ENCODE measurements at regions not wholly inside any gene's neighbourhood (a gene's known extent, or its start where the extent isn't known, plus 50 kb on each side); places are given as distances from the start of the nearest gene placed in this dataset.
"Not testable (repeated sequence)": the region's sequence is repeated elsewhere in the genome, so short reads cannot be mapped to it uniquely, and the experiment has no call there.

- H3K9ac ChIP-seq (ENCODE audit: low read depth in 1 of 2, low read length in 2 of 2): no peak overlapping the region
- DNase-seq (ENCODE audit: low spot score): no peak
- no peaks in the 10 kb centered on the region for H3K9me3 ChIP-seq (ENCODE audit: control insufficient read depth in 4 of 4, low read length in 3 of 4)
- WGBS: 59% methylated on average over 6 of the region's 6 CpGs
- no peaks in the 10 kb centered on the region for H3K27me3 ChIP-seq (ENCODE audit: control insufficient read depth in 4 of 4, insufficient read depth in 4 of 4, low read length in 3 of 4)
- H3K27ac ChIP-seq (ENCODE audit: low read depth in 1 of 2, low read length in 2 of 2): no peak overlapping the region
- TF ChIP-seq FOXA2 (IDR thresholded peaks at IDR 0.05): no peak
- no peak for TF ChIP-seq HNF4A (conservative IDR thresholded peaks at IDR 0.05)
- TF ChIP-seq SP1 (IDR thresholded peaks at IDR 0.05): no peak
- no peak for TF ChIP-seq GABPA (IDR thresholded peaks at IDR 0.05 in 1 of 2, conservative IDR thresholded peaks at IDR 0.05 in 1 of 2)
- no peak for TF ChIP-seq MAX (IDR thresholded peaks at IDR 0.05)
- TF ChIP-seq REST (IDR thresholded peaks at IDR 0.05): no peak
- no peaks in the 10 kb centered on the region for H3K4me1 ChIP-seq (ENCODE audit: control insufficient read depth in 4 of 4, insufficient read depth in 4 of 4, low read length in 3 of 4)
- no peak overlapping the region for H3K4me3 ChIP-seq (ENCODE audit: low read depth in 1 of 3, low read length in 3 of 3)
- no peaks in the 10 kb centered on the region for H3K36me3 ChIP-seq (ENCODE audit: control insufficient read depth in 4 of 4, insufficient read depth in 3 of 4, low read depth in 1 of 4, low read length in 3 of 4)
Observed at GRCh38 chr3:27638594-27638993, 83.5 kb downstream of the EOMES start.

- 69% methylated on average over 9 of the region's 9 CpGs for WGBS
- DNase-seq (ENCODE audit: low spot score): no peak
Observed at GRCh38 chr3:27637346-27637995, 84.7 kb downstream of the EOMES start.

GRCh38 chr3:27635006-27635405 lies 87.1 kb downstream of the EOMES start:
- WGBS: 68% methylated on average over 5 of the region's 5 CpGs
- not testable (repeated sequence) for H3K27me3 ChIP-seq (ENCODE audit: control insufficient read depth in 4 of 4, insufficient read depth in 4 of 4, low read length in 3 of 4); H3K9ac ChIP-seq (ENCODE audit: low read depth in 1 of 2, low read length in 2 of 2); DNase-seq (ENCODE audit: low spot score); H3K4me1 ChIP-seq (ENCODE audit: control insufficient read depth in 4 of 4, insufficient read depth in 4 of 4, low read length in 3 of 4); H3K9me3 ChIP-seq (ENCODE audit: control insufficient read depth in 4 of 4, low read length in 3 of 4); H3K36me3 ChIP-seq (ENCODE audit: control insufficient read depth in 4 of 4, insufficient read depth in 3 of 4, low read depth in 1 of 4, low read length in 3 of 4); H3K27ac ChIP-seq (ENCODE audit: low read depth in 1 of 2, low read length in 2 of 2); H3K4me3 ChIP-seq (ENCODE audit: low read depth in 1 of 3, low read length in 3 of 3)

More at GRCh38 chr3:27637346-27637995, 84.7 kb downstream of the EOMES start:
- Histone ChIP-seq H3K36me3 (ENCODE audit: control insufficient read depth in 4 of 4, insufficient read depth in 3 of 4, low read depth in 1 of 4, low read length in 3 of 4) (no peaks in the 10 kb centered on the region), H3K4me1 (ENCODE audit: control insufficient read depth in 4 of 4, insufficient read depth in 4 of 4, low read length in 3 of 4) (peaks cover 0 to 4% (median 1%) of the 10 kb centered on the region in 4 donors), H3K9ac (ENCODE audit: low read depth in 1 of 2, low read length in 2 of 2) (no peak overlapping the region), H3K27me3 (ENCODE audit: control insufficient read depth in 4 of 4, insufficient read depth in 4 of 4, low read length in 3 of 4) (no peaks in the 10 kb centered on the region), H3K27ac (ENCODE audit: low read depth in 1 of 2, low read length in 2 of 2) (no peak overlapping the region), H3K9me3 (ENCODE audit: control insufficient read depth in 4 of 4, low read length in 3 of 4) (no peaks in the 10 kb centered on the region), H3K4me3 (ENCODE audit: low read depth in 1 of 3, low read length in 3 of 3) (no peak overlapping the region)
- no peak for TF ChIP-seq TAF1 (conservative IDR thresholded peaks at IDR 0.05)
- peak in 1 of 2 donors; percentile 6 for TF ChIP-seq HNF4A (conservative IDR thresholded peaks at IDR 0.05)

- H3K4me1 ChIP-seq (ENCODE audit: control insufficient read depth in 4 of 4, insufficient read depth in 4 of 4, low read length in 3 of 4): peaks cover 0 to 5% (median 1%) of the 10 kb centered on the region in 4 donors
- 14% methylated on average over 6 of the region's 6 CpGs for WGBS
- H3K36me3 ChIP-seq (ENCODE audit: control insufficient read depth in 4 of 4, insufficient read depth in 3 of 4, low read depth in 1 of 4, low read length in 3 of 4): no peaks in the 10 kb centered on the region
- peak overlapping the region in 1 of 2 donors; percentile 50 for H3K27ac ChIP-seq (ENCODE audit: low read depth in 1 of 2, low read length in 2 of 2)
- no peak for DNase-seq (ENCODE audit: low spot score)
- no peaks in the 10 kb centered on the region for H3K9me3 ChIP-seq (ENCODE audit: control insufficient read depth in 4 of 4, low read length in 3 of 4)
- H3K27me3 ChIP-seq (ENCODE audit: control insufficient read depth in 4 of 4, insufficient read depth in 4 of 4, low read length in 3 of 4): no peaks in the 10 kb centered on the region
- peak overlapping the region; percentile 21 to 61 (median 58) for H3K4me3 ChIP-seq (ENCODE audit: low read depth in 1 of 3, low read length in 3 of 3)
- no peak for TF ChIP-seq EGR1 (IDR thresholded peaks at IDR 0.05; ENCODE audit: low read depth in 2 of 2)
- TF ChIP-seq MAX (IDR thresholded peaks at IDR 0.05): no peak
- no peak for TF ChIP-seq ATF3 (IDR thresholded peaks at IDR 0.05)
- TF ChIP-seq ZBTB33 (IDR thresholded peaks at IDR 0.05): no peak
- no peak for TF ChIP-seq JUND (IDR thresholded peaks at IDR 0.05)
- no peak for TF ChIP-seq FOXA1 (IDR thresholded peaks at IDR 0.05)
- TF ChIP-seq SP1 (IDR thresholded peaks at IDR 0.05): no peak
- no peak for TF ChIP-seq GABPA (IDR thresholded peaks at IDR 0.05 in 1 of 2, conservative IDR thresholded peaks at IDR 0.05 in 1 of 2)
- no peak for TF ChIP-seq NR2F2 (IDR thresholded peaks at IDR 0.05)
- TF ChIP-seq HNF4A (conservative IDR thresholded peaks at IDR 0.05): no peak
- H3K9ac ChIP-seq (ENCODE audit: low read depth in 1 of 2, low read length in 2 of 2): peak overlapping the region; percentile 26 to 63
Observed at GRCh38 chr3:27633224-27633545, 88.9 kb downstream of the EOMES start.

Measured in liver (tissue), 7 donors.